SU-DHL-6 (cell line): ENCODE measurements at regions not wholly inside any gene's neighbourhood (a gene's known extent, or its start where the extent isn't known, plus 50 kb on each side); places are given as distances from the start of the nearest gene placed in this dataset.
A peak's percentile ranks its signal among the peaks of the same experiment; 100 is the strongest.

Source experiments
- H2AFZ ChIP-seq: fragments of 200-600 bp; sonication (generic); 2 replicates; pipeline ENCODE4 v1.6.1; 2014; ENCODE audit warnings: low read depth, mild to moderate bottlenecking, moderate library complexity, mixed read lengths, antibody characterized with exemption, low read length; ENCODE audit not compliant: severe bottlenecking
- H3F3A ChIP-seq: fragments of 200-600 bp; shearing (Covaris generic); 2 replicates; pipeline ENCODE4 v1.6.0; 2016; ENCODE audit warnings: antibody characterized with exemption, mild to moderate bottlenecking; ENCODE audit not compliant: insufficient read depth
- H3K27ac ChIP-seq: fragments of 200-600 bp; sonication (generic); 2 replicates; pipeline ENCODE4 v1.5.1; 2016; ENCODE audit warnings: low read depth, mild to moderate bottlenecking, low read length, moderate library complexity, mixed read lengths
- H3K27me3 ChIP-seq: fragments of 200-600 bp; sonication (generic), shearing (Covaris generic); 2 replicates; pipeline ENCODE4 v1.6.0; 2014; ENCODE audit warnings: mild to moderate bottlenecking, low read length
- H3K36me3 ChIP-seq: fragments of 200-600 bp; sonication (generic); 2 replicates; pipeline ENCODE4 v1.6.1; 2014; ENCODE audit warnings: mild to moderate bottlenecking, low read length, mixed read lengths
- H3K4me2 ChIP-seq: fragments of 300-600, 200-600 bp; shearing (Covaris generic), sonication (generic); 2 replicates; pipeline ENCODE4 v1.6.0; 2014; ENCODE audit warnings: low read length, low read depth, mild to moderate bottlenecking; ENCODE audit not compliant: poor library complexity, severe bottlenecking
- H3K4me3 ChIP-seq: fragments of 200-600 bp; sonication (generic); 2 replicates; pipeline ENCODE4 v1.5.1; 2014; ENCODE audit warnings: antibody characterized with exemption, low read length, mild to moderate bottlenecking, mixed read lengths; ENCODE audit not compliant: insufficient read depth, poor library complexity, severe bottlenecking
- H3K79me2 ChIP-seq: fragments of 200-600 bp; sonication (generic); 2 replicates; pipeline ENCODE4 v1.6.1; 2014; ENCODE audit warnings: mild to moderate bottlenecking, low read length, moderate library complexity; ENCODE audit not compliant: insufficient read depth
- H3K9ac ChIP-seq: fragments of 200-600 bp; sonication (generic); 2 replicates; pipeline ENCODE4 v1.7.0; 2014; ENCODE audit warnings: mild to moderate bottlenecking, low read length
- H3K9me2 ChIP-seq: fragments of 200-600 bp; sonication (generic); replicated peaks from 2 replicates; pipeline ENCODE4 v1.6.1; 2014; ENCODE audit warnings: low read length; ENCODE audit not compliant: insufficient read depth
- H3K9me3 ChIP-seq: fragments of 200-600 bp; sonication (generic); 2 replicates; pipeline ENCODE4 v1.6.1; 2014; ENCODE audit warnings: low read length, mixed read lengths; ENCODE audit not compliant: insufficient read depth
- H4K20me1 ChIP-seq: fragments of 200-600 bp; sonication (generic); 2 replicates; pipeline ENCODE4 v1.6.1; 2014; ENCODE audit warnings: low read depth, mild to moderate bottlenecking, antibody characterized with exemption, low read length, moderate library complexity, mixed read lengths
- EZH2phosphoT487 ChIP-seq: fragments of 200-600 bp; sonication (generic), shearing (Covaris generic); conservative IDR thresholded peaks from 2 replicates; pipeline ENCODE4 v1.6.1; 2018; ENCODE audit warnings: mild to moderate bottlenecking, antibody characterized with exemption, low read length, moderate library complexity, mixed read lengths
- TF ChIP-seq, protein P1 (sequence below): fragments of 200-600 bp; sonication (generic); IDR thresholded peaks from one replicate; pipeline ENCODE4 v1.5.1; 2017; ENCODE audit warnings: antibody characterized with exemption, mild to moderate bottlenecking, low read length, moderate library complexity; ENCODE audit not compliant: insufficient read depth, poor library complexity, severe bottlenecking

DNA sequence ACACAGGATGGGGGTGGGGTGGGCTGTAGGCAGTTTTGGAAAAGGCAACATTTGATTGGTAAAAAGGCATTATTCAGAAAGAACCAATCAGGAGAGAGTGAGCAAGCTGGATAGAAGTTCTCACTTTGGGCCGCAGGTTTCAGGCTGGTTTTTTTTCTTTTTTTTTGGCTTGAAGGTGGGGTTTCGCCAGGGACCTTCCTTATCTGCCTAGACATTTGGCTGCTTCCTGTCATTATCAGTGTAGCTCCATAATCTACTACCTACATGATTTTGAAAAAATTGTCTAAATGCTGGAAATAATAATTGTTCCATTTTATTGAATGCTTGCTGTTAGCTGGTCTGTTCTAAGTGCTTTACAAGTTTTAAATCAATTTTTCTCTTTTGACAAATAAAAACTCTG, 649.0 kb downstream of the TMTC2 start:
- no peaks in the 10 kb centered on the region for H3F3A ChIP-seq
- no peak for TF ChIP-seq EZH2phosphoT487
- TF ChIP-seq, protein P1, sequence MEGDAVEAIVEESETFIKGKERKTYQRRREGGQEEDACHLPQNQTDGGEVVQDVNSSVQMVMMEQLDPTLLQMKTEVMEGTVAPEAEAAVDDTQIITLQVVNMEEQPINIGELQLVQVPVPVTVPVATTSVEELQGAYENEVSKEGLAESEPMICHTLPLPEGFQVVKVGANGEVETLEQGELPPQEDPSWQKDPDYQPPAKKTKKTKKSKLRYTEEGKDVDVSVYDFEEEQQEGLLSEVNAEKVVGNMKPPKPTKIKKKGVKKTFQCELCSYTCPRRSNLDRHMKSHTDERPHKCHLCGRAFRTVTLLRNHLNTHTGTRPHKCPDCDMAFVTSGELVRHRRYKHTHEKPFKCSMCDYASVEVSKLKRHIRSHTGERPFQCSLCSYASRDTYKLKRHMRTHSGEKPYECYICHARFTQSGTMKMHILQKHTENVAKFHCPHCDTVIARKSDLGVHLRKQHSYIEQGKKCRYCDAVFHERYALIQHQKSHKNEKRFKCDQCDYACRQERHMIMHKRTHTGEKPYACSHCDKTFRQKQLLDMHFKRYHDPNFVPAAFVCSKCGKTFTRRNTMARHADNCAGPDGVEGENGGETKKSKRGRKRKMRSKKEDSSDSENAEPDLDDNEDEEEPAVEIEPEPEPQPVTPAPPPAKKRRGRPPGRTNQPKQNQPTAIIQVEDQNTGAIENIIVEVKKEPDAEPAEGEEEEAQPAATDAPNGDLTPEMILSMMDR: no peak
- H3K4me3 ChIP-seq: no peak overlapping the region
- H3K4me2 ChIP-seq: no peak overlapping the region
- peak overlapping the region; percentile 13 for H2AFZ ChIP-seq
- no peaks in the 10 kb centered on the region for H3K9me2 ChIP-seq
- H4K20me1 ChIP-seq: no peaks in the 10 kb centered on the region
- no peak overlapping the region for H3K9ac ChIP-seq
- no peaks in the 10 kb centered on the region for H3K79me2 ChIP-seq
- no peaks in the 10 kb centered on the region for H3K27me3 ChIP-seq
- H3K9me3 ChIP-seq: no peaks in the 10 kb centered on the region
- H3K36me3 ChIP-seq: no peaks in the 10 kb centered on the region
- H3K27ac ChIP-seq: no peak overlapping the region

DNA sequence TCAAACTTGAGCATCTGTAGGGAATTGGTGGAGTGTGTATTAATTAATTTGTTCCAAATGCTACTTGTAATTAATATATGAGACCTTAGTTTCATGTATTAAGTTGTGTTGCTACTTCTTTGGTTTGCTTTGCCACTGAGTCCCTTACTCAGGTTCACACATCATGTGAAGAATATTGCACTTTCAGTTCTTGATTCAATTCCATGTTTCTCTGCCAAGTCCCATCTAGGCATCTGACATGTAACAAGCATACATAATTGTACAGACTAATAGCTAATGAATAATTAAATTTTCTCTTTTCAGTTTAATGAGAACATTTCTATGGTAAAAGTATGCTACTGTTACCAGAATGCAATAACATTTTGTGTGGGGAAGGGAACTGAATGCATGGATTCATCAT, 640.0 kb downstream of the TMTC2 start:
- Histone ChIP-seq H3K4me2 (no peak overlapping the region), H4K20me1 (no peaks in the 10 kb centered on the region), H3K4me3 (no peak overlapping the region), H3K9me2 (no peaks in the 10 kb centered on the region; the same call in 1 of the 2 replicates), H3F3A (no peaks in the 10 kb centered on the region), H3K27ac (no peak overlapping the region), H3K79me2 (no peaks in the 10 kb centered on the region), H2AFZ (no peak overlapping the region), H3K9ac (no peak overlapping the region), H3K9me3 (no peaks in the 10 kb centered on the region), H3K36me3 (no peaks in the 10 kb centered on the region), H3K27me3 (no peaks in the 10 kb centered on the region)
- TF ChIP-seq, protein P1: no peak
- TF ChIP-seq EZH2phosphoT487: no peak

DNA sequence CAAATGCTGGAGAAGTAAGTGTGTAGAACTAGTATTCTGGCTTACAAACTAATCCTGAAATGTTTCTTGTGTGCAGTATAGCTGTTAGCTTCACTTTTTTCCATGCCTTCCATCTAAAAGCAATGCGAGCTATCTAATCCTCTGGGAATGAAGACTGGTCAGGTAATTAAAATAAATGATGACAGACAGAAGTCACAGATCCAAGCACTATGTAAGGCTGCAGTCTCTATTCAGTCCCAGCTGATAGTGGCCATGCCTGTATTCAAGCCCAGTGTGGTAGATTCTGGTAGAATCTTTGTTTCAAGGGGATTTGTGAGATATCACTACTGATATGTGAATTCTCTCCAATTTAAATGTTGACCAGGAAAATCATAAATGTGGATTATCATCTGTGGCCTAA, 637.2 kb downstream of the TMTC2 start:
- H3K4me3 ChIP-seq: no peak overlapping the region
- H2AFZ ChIP-seq: no peak overlapping the region
- no peaks in the 10 kb centered on the region for H4K20me1 ChIP-seq
- no peaks in the 10 kb centered on the region for H3K79me2 ChIP-seq
- H3K4me2 ChIP-seq: no peak overlapping the region
- no peaks in the 10 kb centered on the region for H3K9me3 ChIP-seq
- no peaks in the 10 kb centered on the region for H3K9me2 ChIP-seq
- H3K27ac ChIP-seq: no peak overlapping the region
- TF ChIP-seq, protein P1: no peak
- TF ChIP-seq EZH2phosphoT487: no peak
- H3K36me3 ChIP-seq: no peaks in the 10 kb centered on the region
- H3F3A ChIP-seq: no peaks in the 10 kb centered on the region
- H3K9ac ChIP-seq: no peak overlapping the region
- no peaks in the 10 kb centered on the region for H3K27me3 ChIP-seq

DNA sequence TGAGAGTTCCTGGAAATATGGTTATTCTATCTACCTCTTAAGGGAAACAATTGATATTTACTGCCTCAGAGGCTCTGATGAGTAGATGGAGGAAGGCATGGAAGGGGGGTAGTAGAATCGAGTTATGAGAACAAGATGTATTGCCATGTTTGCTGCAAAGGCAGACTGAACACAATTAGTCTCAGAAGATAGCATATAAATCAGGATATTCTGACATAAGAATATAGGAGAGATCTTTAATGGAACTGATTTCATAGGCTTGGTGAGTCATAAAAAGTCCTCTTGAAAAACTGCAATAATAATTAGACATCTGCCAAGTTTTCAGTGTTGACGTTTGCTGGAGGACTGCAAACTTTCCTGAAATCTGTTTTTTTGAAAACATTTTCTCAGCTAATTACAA, 636.1 kb downstream of the TMTC2 start:
- H3K79me2 ChIP-seq: no peaks in the 10 kb centered on the region
- H2AFZ ChIP-seq: no peak overlapping the region
- H3K36me3 ChIP-seq: no peaks in the 10 kb centered on the region
- no peaks in the 10 kb centered on the region for H3K9me3 ChIP-seq
- H3K4me3 ChIP-seq: no peak overlapping the region
- no peaks in the 10 kb centered on the region for H3K9me2 ChIP-seq
- no peak overlapping the region for H3K9ac ChIP-seq
- no peaks in the 10 kb centered on the region for H3K27me3 ChIP-seq
- H3K27ac ChIP-seq: no peak overlapping the region
- TF ChIP-seq, protein P1: no peak
- no peak for TF ChIP-seq EZH2phosphoT487
- no peak overlapping the region for H3K4me2 ChIP-seq
- H4K20me1 ChIP-seq: no peaks in the 10 kb centered on the region
- H3F3A ChIP-seq: no peaks in the 10 kb centered on the region
